ENCODE measurements at regions not wholly inside any gene's neighbourhood (a gene's known extent, or its start where the extent isn't known, plus 50 kb on each side); places are given as distances from the start of the nearest gene placed in this dataset.

DNA sequence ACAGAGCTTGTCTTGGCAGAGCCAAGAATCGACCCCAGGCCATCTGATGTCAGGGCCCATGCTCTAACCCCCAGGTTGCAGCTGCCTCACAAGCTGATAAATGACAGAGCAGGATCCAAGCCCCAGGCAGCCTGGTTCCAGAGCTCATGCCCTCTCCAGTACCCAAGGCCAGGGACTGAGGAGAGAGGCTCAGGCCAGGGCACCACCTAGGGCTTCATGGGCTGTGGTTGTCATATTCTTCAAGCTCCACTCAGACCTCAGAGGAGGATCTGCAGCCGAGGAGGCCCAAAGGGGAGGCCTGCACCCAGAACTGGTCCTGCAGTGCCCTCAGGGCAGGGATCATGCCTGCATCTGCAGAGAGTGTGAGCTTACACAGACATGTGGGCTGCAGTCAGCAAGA lies 301.1 kb downstream of the MATN1 start:
- DNase-seq (ENCODE audit: low read depth in 2 of 2), result no peak

- DNase-seq (ENCODE audit: low read depth in 2 of 2), result no peak
These were observed 302.8 kb downstream of the MATN1 start for GRCh38 chr1:30420519-30421050.

- DNase-seq (ENCODE audit: low read depth in 2 of 2), result no peak
These were observed 303.6 kb downstream of the MATN1 start for GRCh38 chr1:30419831-30420230.

DNA sequence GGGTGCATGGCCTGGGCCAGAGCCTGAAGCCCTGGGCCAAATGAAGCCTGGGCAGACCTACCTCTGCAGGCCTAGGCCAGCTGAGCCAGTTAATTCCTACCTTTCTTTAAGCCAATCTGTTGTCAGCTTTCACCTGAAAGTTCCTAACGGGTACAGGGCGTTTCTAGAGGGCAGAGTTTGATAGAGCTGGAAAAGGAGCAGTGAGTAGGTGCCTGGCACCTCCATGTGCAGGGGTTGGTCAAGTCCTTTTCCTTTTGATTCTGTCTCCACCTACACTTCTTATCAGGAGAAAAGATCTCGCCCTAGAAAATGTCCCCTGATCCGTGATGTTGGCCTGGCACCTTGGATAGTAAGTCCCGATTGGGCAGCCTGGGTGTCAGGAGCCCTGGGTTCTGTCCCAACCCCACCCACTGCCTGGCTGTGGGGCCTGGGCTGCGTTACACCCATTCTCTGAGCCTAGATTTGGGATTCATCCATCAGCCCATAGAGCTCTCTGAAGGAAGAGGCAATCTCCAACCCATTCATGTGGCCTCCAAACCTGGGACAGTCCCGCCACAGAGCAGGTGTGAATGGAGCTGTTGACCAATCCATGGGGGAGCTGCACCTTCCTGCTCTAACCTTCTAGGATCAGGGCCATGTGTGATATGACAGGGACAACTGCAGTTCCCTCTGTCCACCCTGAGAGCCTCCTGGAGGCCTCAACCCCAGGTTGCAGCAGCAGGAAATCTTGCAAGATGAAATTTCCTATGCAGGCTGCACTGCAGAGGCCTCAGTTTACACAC lies 304.3 kb downstream of the MATN1 start:
- DNase-seq (ENCODE audit: low read depth in 2 of 2), result no peak

DNA sequence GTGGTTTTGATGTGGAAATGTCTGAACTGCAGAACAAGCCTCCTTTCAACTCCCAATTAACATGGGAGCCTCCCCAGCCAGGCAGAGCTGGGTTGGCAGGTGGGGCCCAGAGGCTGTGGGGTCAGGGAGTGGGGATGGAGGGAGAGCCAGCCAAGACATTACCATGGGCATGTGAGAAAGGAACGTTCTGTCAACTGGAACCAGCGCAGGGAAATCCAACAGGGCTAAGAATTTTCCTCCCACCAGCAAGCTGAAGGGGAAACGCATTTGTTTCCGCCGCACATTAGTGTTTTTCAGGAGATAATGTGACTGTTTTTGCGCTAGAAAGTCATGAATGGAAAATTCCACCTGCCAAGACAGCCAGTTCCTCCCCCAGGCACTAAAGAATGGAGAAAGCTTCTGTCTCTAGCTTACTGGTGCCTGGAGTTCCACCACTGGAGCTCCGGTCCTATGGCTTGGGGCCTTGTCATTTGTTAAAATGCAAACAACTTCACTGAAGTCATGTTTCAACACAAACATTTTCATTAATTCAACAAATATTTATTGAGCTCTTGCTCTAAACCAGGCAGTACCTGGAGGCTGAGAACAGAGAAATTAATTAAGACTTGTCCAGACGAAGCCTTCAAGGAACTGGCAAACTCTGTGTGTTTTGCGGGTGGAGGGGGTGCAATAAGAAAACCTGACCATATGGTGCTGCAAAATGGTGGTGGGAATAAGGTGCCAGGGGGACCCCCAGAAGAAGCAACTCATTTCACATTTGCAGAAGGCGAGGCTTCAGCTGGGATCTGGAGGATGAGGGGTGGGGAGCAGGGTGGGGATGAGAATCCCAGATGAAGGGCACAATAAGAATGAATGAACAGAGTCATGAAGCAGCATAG lies 305.1 kb downstream of the MATN1 start:
- DNase-seq (ENCODE audit: low read depth in 2 of 2), result no peak

DNA sequence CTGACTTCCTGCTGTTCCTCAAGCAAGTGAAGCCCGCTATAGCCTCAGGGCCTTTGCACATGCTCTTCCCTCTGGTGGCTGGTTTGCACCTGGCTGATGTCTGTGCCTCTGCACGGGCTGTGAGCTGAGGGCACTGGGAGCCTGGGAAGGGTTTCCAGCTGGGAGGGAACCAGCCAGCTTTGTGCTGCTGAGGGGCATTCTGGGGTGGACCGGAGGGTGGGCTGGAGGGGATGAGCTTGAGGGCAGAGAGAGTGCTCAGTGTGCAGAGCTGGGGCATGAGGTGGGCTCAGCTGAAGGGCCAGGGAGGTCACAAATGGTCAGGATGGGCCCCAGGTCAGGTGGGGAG lies 305.7 kb downstream of the MATN1 start:
- DNase-seq (ENCODE audit: low read depth in 2 of 2), result no peak

- no peak for DNase-seq (ENCODE audit: low read depth in 2 of 2)
These were observed 306.2 kb downstream of the MATN1 start for GRCh38 chr1:30417001-30417700.

DNA sequence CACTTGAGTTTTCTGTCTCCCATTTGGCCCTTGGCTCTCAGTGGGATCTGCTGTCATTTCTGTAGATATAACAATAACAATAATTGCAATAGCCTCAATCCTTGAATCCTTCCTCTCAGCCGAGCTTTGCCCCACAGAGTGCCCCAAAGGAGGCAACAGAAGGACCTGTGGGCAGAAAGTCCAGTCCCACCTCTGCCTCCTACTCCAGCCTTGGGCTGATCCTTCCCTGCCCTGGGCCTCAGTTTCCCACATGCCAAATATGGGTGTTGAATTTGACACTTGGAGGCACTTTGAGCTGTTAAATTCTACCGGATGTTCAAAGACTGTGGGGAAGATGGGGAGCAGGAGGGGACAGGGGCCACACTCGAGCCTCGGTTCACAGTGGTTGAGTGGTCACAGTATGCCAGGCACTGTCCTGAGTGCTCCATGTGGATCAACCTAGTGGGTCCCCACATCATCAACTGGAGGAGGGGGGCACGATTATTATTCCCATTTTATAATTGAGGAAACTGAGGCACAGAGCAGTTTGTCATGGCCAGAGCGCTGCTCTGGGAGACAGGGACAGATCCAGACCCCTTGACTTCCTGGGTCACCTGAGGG lies 307.1 kb downstream of the MATN1 start:
- no peak for DNase-seq (ENCODE audit: low read depth in 2 of 2)

DNA sequence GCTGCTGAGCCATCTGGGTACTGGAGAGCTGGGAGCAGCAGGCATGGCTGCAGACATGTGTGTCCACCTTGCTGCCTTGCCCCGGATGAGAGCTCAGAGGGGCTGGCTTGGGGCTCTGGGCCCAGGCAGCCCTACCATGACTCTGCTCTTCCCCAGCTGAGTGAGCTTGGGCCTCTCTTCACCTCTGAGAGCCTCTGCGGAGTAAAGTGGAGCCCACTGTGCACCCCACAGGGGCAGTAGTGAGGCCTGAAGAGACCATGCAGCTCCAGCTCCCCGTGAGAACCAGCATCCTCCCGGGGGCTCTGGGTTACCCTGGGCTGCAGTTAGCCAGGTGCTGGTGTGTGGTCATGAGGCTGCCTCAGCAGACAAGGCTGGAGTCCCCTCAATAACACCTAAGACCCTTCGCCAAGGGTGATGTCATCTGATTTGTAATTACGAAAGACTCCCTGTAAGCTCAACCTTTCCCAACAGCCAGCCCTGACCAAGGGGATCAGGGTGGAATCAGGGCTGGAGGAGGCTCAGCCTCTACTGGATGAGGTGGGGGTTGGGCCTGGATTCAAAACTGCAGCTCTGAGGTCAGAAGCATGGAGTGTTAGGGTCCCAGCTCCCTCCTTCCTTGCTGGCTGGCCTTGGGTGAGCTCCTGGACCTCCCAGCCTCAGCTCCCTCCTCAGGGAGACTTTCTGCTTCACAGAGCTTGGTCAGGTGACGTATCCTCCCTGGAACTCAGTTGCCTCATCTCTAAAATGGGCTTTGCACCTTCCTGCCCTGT lies 308.0 kb downstream of the MATN1 start:
- DNase-seq (ENCODE audit: low read depth in 2 of 2), result no peak

DNA sequence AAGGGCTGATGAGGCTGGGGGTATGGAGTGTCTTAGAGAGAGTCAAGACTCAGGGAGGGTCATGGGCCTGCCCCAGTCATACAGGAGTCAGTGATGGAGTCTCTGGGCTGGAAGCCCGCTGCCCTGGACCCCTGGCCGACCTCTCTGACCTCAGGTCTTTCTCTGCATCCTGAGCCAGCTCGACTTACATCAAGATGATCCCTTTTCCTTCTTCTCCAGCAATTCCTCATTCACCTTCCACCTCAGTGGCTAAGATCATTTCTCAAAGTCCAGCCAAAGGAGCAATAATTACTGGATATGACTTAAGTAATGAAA lies 308.6 kb downstream of the MATN1 start:
- DNase-seq (ENCODE audit: low read depth in 2 of 2), result no peak

DNA sequence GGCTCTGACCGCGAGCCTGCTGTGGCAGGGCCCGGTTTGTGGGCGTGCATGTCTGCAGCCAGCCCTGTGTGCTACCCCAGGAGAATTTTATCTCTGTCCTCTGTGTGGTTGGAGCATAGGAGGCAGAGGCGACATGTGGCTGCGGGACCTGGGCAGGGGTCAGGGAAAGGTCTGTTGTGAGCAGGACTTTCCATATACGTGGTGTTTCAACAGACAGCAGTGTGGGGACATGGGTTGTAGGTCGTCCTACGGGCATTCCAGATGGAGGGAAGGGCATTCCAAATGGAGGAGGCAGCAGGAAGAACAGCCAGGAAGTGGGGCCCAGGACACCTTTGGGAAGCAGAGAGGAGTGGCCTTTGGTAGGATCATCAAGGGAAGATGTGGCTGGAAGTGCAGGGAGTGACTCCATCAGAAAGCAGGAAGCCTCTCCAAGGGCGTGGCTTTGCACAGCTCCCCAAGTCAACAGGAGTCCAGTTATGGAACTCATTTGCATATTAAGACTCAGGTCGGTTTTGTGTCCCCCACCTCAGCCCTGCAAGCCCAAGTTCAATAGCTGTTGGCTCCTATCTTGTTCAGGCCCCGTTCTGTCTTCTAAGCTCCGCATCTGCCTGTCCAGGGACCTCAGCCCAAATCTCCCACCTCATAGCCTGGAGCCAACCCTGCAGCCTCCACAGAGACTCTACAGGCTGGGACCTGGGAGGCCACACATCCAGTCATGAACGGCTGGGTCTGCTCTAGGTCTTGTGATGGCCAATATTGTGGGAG lies 309.1 kb downstream of the MATN1 start:
- no peak for DNase-seq (ENCODE audit: low read depth in 2 of 2)

DNA sequence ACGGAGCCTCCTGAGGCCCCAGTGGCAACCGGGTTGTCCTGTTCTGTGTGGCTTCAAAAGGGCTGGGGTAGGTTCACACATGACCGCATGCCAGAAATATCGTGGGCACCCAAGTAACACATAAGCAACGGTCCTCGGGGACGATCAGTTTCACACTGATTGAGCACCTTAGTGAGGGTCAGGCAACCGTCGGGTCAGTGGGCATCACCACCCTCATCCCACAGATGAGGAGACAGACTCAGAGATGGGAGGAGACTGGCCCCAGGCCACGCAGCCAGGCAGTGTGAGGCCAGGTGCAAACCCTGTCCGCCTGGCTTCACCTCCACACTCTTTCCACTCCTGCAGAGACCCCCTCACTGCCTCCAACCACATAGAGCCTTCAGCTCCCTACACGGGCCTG lies 309.8 kb downstream of the MATN1 start:
- DNase-seq (ENCODE audit: low read depth in 2 of 2), result no peak

DNA sequence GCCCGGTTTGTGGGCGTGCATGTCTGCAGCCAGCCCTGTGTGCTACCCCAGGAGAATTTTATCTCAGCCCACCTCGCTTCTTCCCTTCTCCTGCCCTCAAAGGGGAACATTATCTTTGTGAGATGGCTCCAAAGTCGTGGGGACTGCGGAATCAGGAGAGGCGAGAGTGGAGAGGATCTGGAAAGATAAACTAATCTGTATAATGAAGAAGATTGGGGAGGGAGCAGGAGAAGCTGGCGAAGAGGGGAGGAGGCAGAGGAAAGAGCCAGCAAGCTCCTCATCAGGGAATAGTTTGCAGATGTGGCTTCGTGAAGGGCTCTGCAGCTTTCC lies 310.3 kb downstream of the MATN1 start:
- no peak for DNase-seq (ENCODE audit: low read depth in 2 of 2)

DNA sequence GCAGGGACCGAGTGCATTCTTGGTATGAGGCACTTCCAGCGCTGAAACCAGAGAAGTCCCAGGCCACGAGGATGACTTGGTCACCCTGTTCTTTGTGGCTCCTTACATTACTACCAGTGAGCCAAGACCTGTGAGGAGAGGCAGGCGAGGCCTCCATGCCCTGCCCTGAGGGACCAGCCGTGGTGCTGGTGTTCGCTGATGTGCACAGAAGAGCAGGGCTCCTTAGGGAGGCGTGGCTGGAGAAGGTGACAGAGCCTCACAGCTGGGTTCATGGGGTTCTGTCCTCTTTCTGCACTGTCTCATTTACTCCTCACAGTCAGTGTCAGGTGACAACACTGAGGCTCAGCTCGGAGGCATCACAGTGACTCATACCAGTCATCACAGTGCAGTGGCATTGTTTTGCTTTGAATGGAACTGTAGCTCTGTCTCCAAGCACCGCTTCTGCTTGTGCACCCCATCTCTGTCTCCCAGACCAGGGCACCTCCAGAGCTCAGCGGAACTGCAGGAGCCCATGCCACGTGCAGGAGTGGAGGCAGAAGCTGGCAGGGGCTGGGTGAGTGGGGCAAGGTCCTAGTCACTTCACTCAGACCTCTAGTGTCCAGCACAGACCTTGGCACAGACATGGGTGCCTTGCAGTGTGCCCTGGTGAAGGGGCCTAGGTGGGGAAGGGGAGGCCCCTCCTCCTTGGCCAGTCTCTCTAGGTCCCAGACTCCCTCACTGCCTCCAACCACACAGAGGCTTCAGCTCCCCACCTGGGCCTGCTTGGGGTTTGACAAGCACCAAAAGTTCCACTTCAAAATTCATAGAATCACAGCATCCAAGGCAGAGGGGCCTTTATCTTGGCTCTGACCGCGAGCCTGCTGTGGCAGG lies 310.9 kb downstream of the MATN1 start:
- no peak for DNase-seq (ENCODE audit: low read depth in 2 of 2)

DNA sequence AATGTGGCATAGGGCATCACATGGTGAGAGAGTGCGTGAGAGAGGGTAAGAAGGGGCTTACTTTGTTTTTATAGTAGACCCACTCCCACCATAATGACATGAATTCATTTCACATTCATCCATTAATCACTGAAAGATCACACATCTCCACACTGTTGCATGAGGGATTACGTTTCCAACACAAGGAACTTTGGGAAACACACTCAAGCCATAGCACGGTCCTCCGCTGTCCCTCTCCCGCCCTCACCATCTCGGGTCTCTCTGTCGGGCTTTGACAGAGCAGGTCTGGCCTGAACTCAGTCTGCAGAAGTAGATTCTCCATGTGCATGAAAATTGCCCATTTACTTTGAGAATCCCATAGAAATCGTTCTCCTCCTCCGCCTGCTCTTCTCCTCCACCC lies 312.2 kb downstream of the MATN1 start:
- DNase-seq (ENCODE audit: low read depth in 2 of 2), result no peak

GRCh38 chr1:30410153-30410851 lies 313.1 kb downstream of the MATN1 start:
- no peak for DNase-seq (ENCODE audit: low read depth in 2 of 2)

- no peak for DNase-seq (ENCODE audit: low read depth in 2 of 2)
These were observed 313.8 kb downstream of the MATN1 start for GRCh38 chr1:30409476-30410152.

DNA sequence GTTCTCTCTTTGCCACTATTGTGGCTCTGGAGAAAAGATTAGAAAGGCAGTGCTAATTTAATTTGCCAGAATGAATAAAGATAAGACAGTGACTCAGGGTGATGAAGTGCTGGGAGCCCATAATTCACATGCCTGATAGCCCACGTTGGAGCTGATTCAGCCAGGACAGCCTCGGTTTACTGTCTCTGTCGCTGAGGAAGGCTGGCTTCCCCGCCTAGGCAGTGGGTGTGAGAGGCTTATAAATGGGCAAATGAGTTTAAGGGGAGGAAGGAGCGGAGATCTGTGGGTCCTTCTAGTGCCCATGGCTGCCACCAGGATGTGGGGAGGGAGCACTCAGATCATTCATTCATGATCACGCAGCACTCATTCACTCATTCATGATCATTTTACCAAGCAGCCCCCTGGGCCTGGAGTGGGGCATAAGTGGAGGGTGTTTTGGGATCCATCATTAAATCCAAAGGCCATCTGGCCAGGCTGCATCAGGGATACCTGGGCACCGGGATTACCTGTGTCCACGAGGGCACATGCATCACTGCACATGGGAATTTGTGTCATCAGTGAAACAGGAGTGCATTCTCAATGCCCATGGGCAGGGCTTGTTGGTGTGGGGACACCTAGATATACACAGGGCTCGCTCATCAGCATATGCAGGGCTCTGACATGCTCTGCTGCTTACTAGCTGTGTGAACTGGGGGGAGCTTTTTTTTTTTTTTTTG lies 315.4 kb downstream of the MATN1 start:
- no peak for DNase-seq (ENCODE audit: low read depth in 2 of 2)
